Astrocyte (in vitro differentiated cells and primary cell): ENCODE measurements at regions not wholly inside any gene's neighbourhood (a gene's known extent, or its start where the extent isn't known, plus 50 kb on each side); places are given as distances from the start of the nearest gene placed in this dataset.

Experiments
- CTCF ChIP-seq: IDR thresholded peaks from 2 replicates; pipeline ENCODE4 v1.5.1; 2011; ENCODE audit warnings: low read depth, mild to moderate bottlenecking, inconsistent platforms, low read length, moderate library complexity; ENCODE audit not compliant: insufficient read depth
- EZH2 ChIP-seq: IDR thresholded peaks from 2 replicates; pipeline ENCODE4 v1.6.1; 2012; ENCODE audit warnings: mild to moderate bottlenecking, low read length, inconsistent platforms; ENCODE audit not compliant: insufficient read depth

GRCh38 chr10:14453593-14453992 is 122.9 kb upstream of the FRMD4A start:
- TF ChIP-seq EZH2 (no peak), CTCF (no peak)
